HG03060 (cell line): ENCODE measurements at regions not wholly inside any gene's neighbourhood (a gene's known extent, or its start where the extent isn't known, plus 50 kb on each side); places are given as distances from the start of the nearest gene placed in this dataset.
A peak's percentile ranks its signal among the peaks of the same experiment; 100 is the strongest.

ENCODE experiments used
- ATAC-seq: cut with Tn5 transposase; IDR thresholded peaks from one replicate; pipeline ENCODE4 v1.9.1; 2021; ENCODE audit warnings: low read depth, moderate number of reproducible peaks; ENCODE audit not compliant: unreplicated experiment

- no peak for ATAC-seq
These were observed 465.9 kb downstream of the ANXA1 start for GRCh38 chr9:73617586-73617985.

- ATAC-seq = peak; percentile 64
These were observed 489.3 kb downstream of the ANXA1 start for GRCh38 chr9:73640971-73641370.

GRCh38 chr9:73643379-73644013 lies 491.8 kb downstream of the ANXA1 start:
- no peak for ATAC-seq

GRCh38 chr9:73647560-73647959 lies 495.9 kb downstream of the ANXA1 start:
- no peak for ATAC-seq

- no peak for ATAC-seq
These were observed 497.9 kb downstream of the ANXA1 start for GRCh38 chr9:73649552-73649951.

GRCh38 chr9:73655363-73655762 lies 503.7 kb downstream of the ANXA1 start:
- no peak for ATAC-seq

GRCh38 chr9:73655831-73656230 lies 504.2 kb downstream of the ANXA1 start:
- ATAC-seq = no peak

GRCh38 chr9:73665253-73665652 lies 513.6 kb downstream of the ANXA1 start:
- ATAC-seq = no peak

GRCh38 chr9:73667749-73668148 lies 516.1 kb downstream of the ANXA1 start:
- ATAC-seq = no peak

GRCh38 chr9:73680831-73681230 lies 529.2 kb downstream of the ANXA1 start:
- ATAC-seq = no peak

GRCh38 chr9:73682789-73683188 lies 531.1 kb downstream of the ANXA1 start:
- ATAC-seq = no peak

GRCh38 chr9:73683862-73684591 lies 532.4 kb downstream of the ANXA1 start:
- no peak for ATAC-seq

- no peak for ATAC-seq
These were observed 532.9 kb downstream of the ANXA1 start for GRCh38 chr9:73684601-73685000.

GRCh38 chr9:73685786-73686185 lies 534.1 kb downstream of the ANXA1 start:
- no peak for ATAC-seq

- ATAC-seq = no peak
These were observed 537.6 kb downstream of the ANXA1 start for GRCh38 chr9:73689051-73689870.

- no peak for ATAC-seq
These were observed 549.9 kb downstream of the ANXA1 start for GRCh38 chr9:73701415-73702057.

- no peak for ATAC-seq
These were observed 562.6 kb downstream of the ANXA1 start for GRCh38 chr9:73714294-73714693.

GRCh38 chr9:73715591-73715990 lies 563.9 kb downstream of the ANXA1 start:
- no peak for ATAC-seq

- ATAC-seq = no peak
These were observed 568.0 kb downstream of the ANXA1 start for GRCh38 chr9:73719660-73720059.

GRCh38 chr9:73720601-73721000 lies 568.9 kb downstream of the ANXA1 start:
- no peak for ATAC-seq

- no peak for ATAC-seq
These were observed 584.6 kb downstream of the ANXA1 start for GRCh38 chr9:73736270-73736669.
